GM12873 (cell line): ENCODE measurements at regions not wholly inside any gene's neighbourhood (a gene's known extent, or its start where the extent isn't known, plus 50 kb on each side); places are given as distances from the start of the nearest gene placed in this dataset.

ENCODE experiments used
- CTCF ChIP-seq: IDR thresholded peaks from 2 replicates; pipeline ENCODE4 v1.5.1; 2012; ENCODE audit warnings: low read depth, mild to moderate bottlenecking, moderate library complexity, low read length, control low read depth; ENCODE audit not compliant: insufficient read depth; ENCODE audit errors: missing control alignments

DNA sequence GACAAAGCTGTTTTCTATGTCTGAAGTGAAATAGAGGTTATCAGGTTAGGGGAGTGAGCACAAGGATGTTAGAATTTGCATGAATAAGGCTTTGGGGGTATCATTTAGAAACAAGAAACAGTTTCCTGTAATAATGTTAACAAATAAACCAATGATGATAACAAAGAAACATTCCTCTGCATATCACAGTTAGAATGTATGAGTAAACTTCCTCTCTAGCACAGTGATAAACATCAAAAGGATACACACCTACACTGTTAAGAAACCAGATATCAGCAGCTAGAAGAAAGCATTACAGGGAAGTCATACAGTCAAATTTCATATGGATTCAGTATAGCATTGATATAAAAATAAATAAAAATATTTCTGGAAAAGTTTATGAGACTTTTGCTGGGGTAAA is 340.0 kb upstream of the MAGEB16 start:
- TF ChIP-seq CTCF: no peak

DNA sequence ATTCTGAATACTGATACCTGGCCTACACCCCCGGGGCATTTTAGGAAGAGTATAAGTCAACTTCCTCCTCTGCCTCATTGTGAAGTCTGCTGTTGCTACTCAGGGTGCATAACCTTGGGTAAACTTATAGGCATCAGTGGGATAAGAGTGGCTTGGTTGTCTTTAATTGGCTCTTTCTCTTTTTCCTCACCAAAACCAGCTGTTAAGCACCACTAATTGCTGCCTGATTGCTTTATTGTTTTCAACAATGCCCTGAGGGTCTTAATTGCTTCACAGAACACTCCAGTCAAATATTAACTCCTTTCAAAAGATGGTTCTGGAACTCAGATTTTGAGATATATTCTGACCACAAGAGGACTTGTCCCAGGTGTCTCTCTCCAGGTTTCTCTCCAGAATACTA is 337.0 kb upstream of the MAGEB16 start:
- TF ChIP-seq CTCF: no peak

- TF ChIP-seq CTCF: no peak
Observed at GRCh38 chrX:35499071-35499862, 298.9 kb upstream of the MAGEB16 start.

DNA sequence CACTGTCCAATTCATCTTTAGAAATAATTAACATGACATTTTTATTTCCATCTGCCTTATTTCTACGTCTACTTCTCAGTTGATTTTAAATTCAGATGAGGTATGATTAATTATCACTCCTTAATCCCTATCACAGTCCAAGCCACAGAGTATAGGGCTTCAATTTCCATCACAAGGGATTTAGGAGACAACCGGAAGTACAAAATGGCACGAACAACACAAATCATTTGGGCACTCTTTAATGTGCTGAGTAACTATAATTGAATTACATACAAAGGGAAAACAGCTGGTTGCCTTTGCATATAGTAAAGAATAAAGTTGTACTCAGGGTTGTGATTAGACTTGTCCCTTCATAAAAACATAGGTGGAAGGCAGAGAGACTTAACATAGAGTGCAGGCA is 290.4 kb upstream of the MAGEB16 start:
- no peak for TF ChIP-seq CTCF

GRCh38 chrX:35557916-35558315 is 240.2 kb upstream of the MAGEB16 start:
- no peak for TF ChIP-seq CTCF

GRCh38 chrX:35561985-35562384 is 236.2 kb upstream of the MAGEB16 start:
- TF ChIP-seq CTCF: no peak

DNA sequence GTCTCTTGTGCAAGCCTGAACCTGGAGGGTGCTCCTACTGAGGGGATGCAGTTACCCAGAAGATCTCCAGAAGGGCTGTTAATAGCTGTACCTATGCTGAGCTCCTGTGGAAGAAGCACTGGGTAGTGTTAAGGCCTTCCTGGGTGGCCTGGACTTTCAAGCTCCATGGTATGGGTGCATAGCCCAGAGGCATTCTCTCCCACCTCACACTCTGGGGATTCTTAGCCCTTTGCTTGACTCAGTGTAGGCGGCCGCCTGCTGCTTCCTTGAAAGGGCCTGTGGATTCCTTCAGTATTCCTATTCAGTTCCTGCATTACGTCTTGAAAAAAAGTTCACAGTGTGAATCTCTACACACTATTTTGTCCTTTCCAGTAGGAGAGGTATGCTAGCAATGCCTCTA is 235.7 kb upstream of the MAGEB16 start:
- TF ChIP-seq CTCF: no peak
